H9 (cell line): ENCODE measurements at regions not wholly inside any gene's neighbourhood (a gene's known extent, or its start where the extent isn't known, plus 50 kb on each side); places are given as distances from the start of the nearest gene placed in this dataset.

ENCODE experiments used
- DNase-seq: peaks from one replicate; pipeline ENCODE4 v3.0.0-alpha.2; 2017
- H2AFZ ChIP-seq: one replicate; pipeline ENCODE4 v1.6.1; 2013; ENCODE audit warnings: mild to moderate bottlenecking, low read length, control low read depth, moderate library complexity
- H2AK5ac ChIP-seq: 2 replicates; pipeline ENCODE4 v1.6.1; 2013; ENCODE audit warnings: low read length, control low read depth, mixed read lengths; ENCODE audit not compliant: insufficient read length
- H2BK120ac ChIP-seq: one replicate; pipeline ENCODE4 v1.6.1; 2013; ENCODE audit warnings: low read depth, mild to moderate bottlenecking, low read length, control low read depth, inconsistent platforms; ENCODE audit not compliant: poor library complexity, severe bottlenecking
- H2BK12ac ChIP-seq: 2 replicates; pipeline ENCODE4 v1.6.1; 2013; ENCODE audit warnings: low read length, control low read depth, mixed read lengths, low read depth; ENCODE audit not compliant: insufficient read length
- H2BK15ac ChIP-seq: 2 replicates; pipeline ENCODE4 v1.6.1; 2013; ENCODE audit warnings: low read depth, low read length, control low read depth
- H2BK20ac ChIP-seq: one replicate; pipeline ENCODE4 v1.6.1; 2013; ENCODE audit warnings: low read depth, mild to moderate bottlenecking, low read length, control low read depth, inconsistent platforms; ENCODE audit not compliant: poor library complexity, severe bottlenecking
- H2BK5ac ChIP-seq: 2 replicates; pipeline ENCODE4 v1.6.1; 2013; ENCODE audit warnings: low read length, control low read depth, mixed read lengths; ENCODE audit not compliant: insufficient read length
- H3K14ac ChIP-seq: 2 replicates; pipeline ENCODE4 v1.6.1; 2013; ENCODE audit warnings: low read length, control low read depth; ENCODE audit not compliant: insufficient read depth
- H3K18ac ChIP-seq: 2 replicates; pipeline ENCODE4 v1.6.1; 2013; ENCODE audit warnings: low read depth, mild to moderate bottlenecking, mixed read lengths, low read length, control low read depth; ENCODE audit not compliant: insufficient read length
- H3K23ac ChIP-seq: 2 replicates; pipeline ENCODE4 v1.6.1; 2013; ENCODE audit warnings: low read length, control low read depth, mixed read lengths, low read depth; ENCODE audit not compliant: insufficient read length
- H3K23me2 ChIP-seq: 2 replicates; pipeline ENCODE4 v1.6.1; 2013; ENCODE audit warnings: low read depth, mild to moderate bottlenecking, mixed read lengths, low read length, control low read depth; ENCODE audit not compliant: insufficient read length, poor library complexity, severe bottlenecking
- H3K27ac ChIP-seq: 2 replicates; pipeline ENCODE4 v1.5.1; 2013; ENCODE audit warnings: low read length, control low read depth, mixed read lengths, low read depth; ENCODE audit not compliant: insufficient read length
- H3K27me3 ChIP-seq: 2 replicates; pipeline ENCODE4 v1.6.1; 2013; ENCODE audit warnings: low read length, control low read depth, inconsistent platforms; ENCODE audit not compliant: insufficient read depth
- H3K4ac ChIP-seq: 2 replicates; pipeline ENCODE4 v1.6.1; 2013; ENCODE audit warnings: low read depth, mild to moderate bottlenecking, control low read depth, inconsistent platforms, low read length, moderate library complexity
- H3K4me1 ChIP-seq: 2 replicates; pipeline ENCODE4 v1.6.1; 2013; ENCODE audit warnings: low read length, control low read depth, inconsistent platforms; ENCODE audit not compliant: insufficient read depth
- H3K4me2 ChIP-seq: 2 replicates; pipeline ENCODE4 v1.6.1; 2013; ENCODE audit warnings: low read length, control low read depth, mixed read lengths; ENCODE audit not compliant: insufficient read length, insufficient read depth
- H3K56ac ChIP-seq: 2 replicates; pipeline ENCODE4 v1.6.1; 2013; ENCODE audit warnings: low read depth, mild to moderate bottlenecking, mixed read lengths, low read length, control low read depth; ENCODE audit not compliant: insufficient read length
- H3K79me1 ChIP-seq: 2 replicates; pipeline ENCODE4 v1.6.1; 2013; ENCODE audit warnings: low read depth, mild to moderate bottlenecking, moderate library complexity, low read length, control low read depth, inconsistent platforms; ENCODE audit not compliant: insufficient read depth, poor library complexity, severe bottlenecking
- H3K79me2 ChIP-seq: 2 replicates; pipeline ENCODE4 v1.6.1; 2013; ENCODE audit warnings: low read length, control low read depth, inconsistent platforms; ENCODE audit not compliant: insufficient read depth
- H3K9ac ChIP-seq: 2 replicates; pipeline ENCODE4 v1.6.1; 2013; ENCODE audit warnings: low read length, control low read depth, mixed read lengths; ENCODE audit not compliant: insufficient read length; ENCODE audit errors: extremely low read depth
- H3K9me3 ChIP-seq: one replicate; pipeline ENCODE4 v1.6.1; 2013; ENCODE audit warnings: low read depth, low read length, inconsistent platforms; ENCODE audit not compliant: control insufficient read depth
- H3T11ph ChIP-seq: one replicate; pipeline ENCODE4 v1.6.1; 2013; ENCODE audit warnings: mild to moderate bottlenecking, low read length, control low read depth, inconsistent platforms
- H4K20me1 ChIP-seq: one replicate; pipeline ENCODE4 v1.6.1; 2013; ENCODE audit not compliant: control insufficient read depth, insufficient read length, insufficient read depth
- H4K5ac ChIP-seq: 2 replicates; pipeline ENCODE4 v1.6.1; 2013; ENCODE audit warnings: low read depth, mild to moderate bottlenecking, mixed read lengths, low read length, control low read depth; ENCODE audit not compliant: insufficient read length
- H4K8ac ChIP-seq: replicated peaks from 2 replicates; pipeline ENCODE4 v1.6.1; 2013; ENCODE audit warnings: low read length, control low read depth, mixed read lengths, low read depth; ENCODE audit not compliant: insufficient read length
- H4K91ac ChIP-seq: 2 replicates; pipeline ENCODE4 v1.6.1; 2013; ENCODE audit warnings: low read depth, mild to moderate bottlenecking, moderate library complexity, mixed read lengths, low read length, control low read depth; ENCODE audit not compliant: insufficient read length
- H3K27ac Mint-ChIP-seq, 3 experiments: 2 replicates in 2 of 3; 3 replicates in 1 of 3; pipeline ENCODE4 v1.8.0; 2020 to 2021; ENCODE audit warnings: mixed read lengths in 3 of 3, mild to moderate bottlenecking in 1 of 3, moderate library complexity in 1 of 3
- H3K27me3 Mint-ChIP-seq: 2 replicates; pipeline ENCODE4 v1.8.0; 2021; ENCODE audit warnings: low read depth, mild to moderate bottlenecking, moderate library complexity, mixed read lengths
- H3K36me3 Mint-ChIP-seq, 3 experiments: 2 replicates in 2 of 3; 3 replicates in 1 of 3; pipeline ENCODE4 v1.8.0; 2020 to 2021; ENCODE audit warnings: low read depth in 3 of 3, mixed read lengths in 3 of 3; ENCODE audit not compliant: insufficient read depth in 1 of 3
- H3K4me1 Mint-ChIP-seq, 2 experiments: 2 replicates each; pipeline ENCODE4 v1.8.0; 2020; ENCODE audit warnings: mixed read lengths in 2 of 2
- H3K4me3 Mint-ChIP-seq, 2 experiments: 2 replicates in 1 of 2; 3 replicates in 1 of 2; pipeline ENCODE4 v1.8.0; 2020 to 2021; ENCODE audit warnings: mild to moderate bottlenecking in 2 of 2, mixed read lengths in 2 of 2, moderate library complexity in 1 of 2
- H3K9me3 Mint-ChIP-seq, 2 experiments: 2 replicates in 1 of 2; 3 replicates in 1 of 2; pipeline ENCODE4 v1.8.0; 2020; ENCODE audit warnings: mild to moderate bottlenecking in 2 of 2, mixed read lengths in 2 of 2, moderate library complexity in 1 of 2
- WGBS: extraction: QIAGEN DNeasy Blood & Tissue Kit; methylation state at CpG from one replicate; pipeline ENCODE4 v1.1.7; 2013; ENCODE audit warnings: missing lambda C conversion rate, low lambda C conversion rate, mixed read lengths; ENCODE audit not compliant: insufficient read length; ENCODE audit errors: extremely low coverage; 5-methylcytosine and 5-hydroxymethylcytosine counted together
- TF ChIP-seq, protein P1 (sequence below): fragments of 200-600 bp; sonication (generic); conservative IDR thresholded peaks from 3 replicates; pipeline ENCODE4 v1.8.0; 2021; ENCODE audit warnings: antibody characterized with exemption, mild to moderate bottlenecking

- Histone ChIP-seq H3K27me3 (no peaks in the 10 kb centered on the region), H2BK12ac (no peak overlapping the region), H3K56ac (no peak overlapping the region), H3K23ac (no peak overlapping the region), H4K5ac (no peak overlapping the region), H2AFZ (no peak overlapping the region), H2BK120ac (no peak overlapping the region), H3K4me2 (no peak overlapping the region), H2BK15ac (no peak overlapping the region), H3K27ac (no peak overlapping the region), H3K9me3 (no peaks in the 10 kb centered on the region), H2AK5ac (no peak overlapping the region), H2BK5ac (no peak overlapping the region), H3K79me1 (no peaks in the 10 kb centered on the region), H3K23me2 (no peaks in the 10 kb centered on the region), H3K18ac (no peak overlapping the region), H3K4ac (no peak overlapping the region), H2BK20ac (no peak overlapping the region), H3K4me1 (no peaks in the 10 kb centered on the region), H3K79me2 (no peaks in the 10 kb centered on the region), H3T11ph (no peak overlapping the region), H4K8ac (no peak overlapping the region), H4K20me1 (no peaks in the 10 kb centered on the region), H4K91ac (no peak overlapping the region), H3K9ac (no peak overlapping the region), H3K14ac (no peak overlapping the region)
- H3K4me1 Mint-ChIP-seq: peaks cover 0 to 5% of the 10 kb centered on the region in 2 experiments; a peak in 1 of 4 replicates
- no peak for DNase-seq
- H3K9me3 Mint-ChIP-seq: no peaks in the 10 kb centered on the region
- no peak overlapping the region for H3K4me3 Mint-ChIP-seq
- TF ChIP-seq, protein P1, sequence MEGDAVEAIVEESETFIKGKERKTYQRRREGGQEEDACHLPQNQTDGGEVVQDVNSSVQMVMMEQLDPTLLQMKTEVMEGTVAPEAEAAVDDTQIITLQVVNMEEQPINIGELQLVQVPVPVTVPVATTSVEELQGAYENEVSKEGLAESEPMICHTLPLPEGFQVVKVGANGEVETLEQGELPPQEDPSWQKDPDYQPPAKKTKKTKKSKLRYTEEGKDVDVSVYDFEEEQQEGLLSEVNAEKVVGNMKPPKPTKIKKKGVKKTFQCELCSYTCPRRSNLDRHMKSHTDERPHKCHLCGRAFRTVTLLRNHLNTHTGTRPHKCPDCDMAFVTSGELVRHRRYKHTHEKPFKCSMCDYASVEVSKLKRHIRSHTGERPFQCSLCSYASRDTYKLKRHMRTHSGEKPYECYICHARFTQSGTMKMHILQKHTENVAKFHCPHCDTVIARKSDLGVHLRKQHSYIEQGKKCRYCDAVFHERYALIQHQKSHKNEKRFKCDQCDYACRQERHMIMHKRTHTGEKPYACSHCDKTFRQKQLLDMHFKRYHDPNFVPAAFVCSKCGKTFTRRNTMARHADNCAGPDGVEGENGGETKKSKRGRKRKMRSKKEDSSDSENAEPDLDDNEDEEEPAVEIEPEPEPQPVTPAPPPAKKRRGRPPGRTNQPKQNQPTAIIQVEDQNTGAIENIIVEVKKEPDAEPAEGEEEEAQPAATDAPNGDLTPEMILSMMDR: no peak
- WGBS: no CpG with 5 or more reads among the region's 2 CpGs
- H3K36me3 Mint-ChIP-seq: no peaks in the 10 kb centered on the region
- H3K27ac Mint-ChIP-seq: no peak overlapping the region
- peaks cover 3% of the 10 kb centered on the region for H3K27me3 Mint-ChIP-seq
Observed at GRCh38 chr6:7488494-7488893, 53.0 kb upstream of the DSP start.
